NCI-H774 (cell line): ENCODE measurements at regions not wholly inside any gene's neighbourhood (a gene's known extent, or its start where the extent isn't known, plus 50 kb on each side); places are given as distances from the start of the nearest gene placed in this dataset.

Experiments used
- DNase-seq: peaks from one replicate; lab custom pipeline; 2025; lab: John Stamatoyannopoulos, UW

- no peak for DNase-seq
These were observed 83.1 kb upstream of the RASGRP1 start for GRCh38 chr15:38647683-38648082.

DNA sequence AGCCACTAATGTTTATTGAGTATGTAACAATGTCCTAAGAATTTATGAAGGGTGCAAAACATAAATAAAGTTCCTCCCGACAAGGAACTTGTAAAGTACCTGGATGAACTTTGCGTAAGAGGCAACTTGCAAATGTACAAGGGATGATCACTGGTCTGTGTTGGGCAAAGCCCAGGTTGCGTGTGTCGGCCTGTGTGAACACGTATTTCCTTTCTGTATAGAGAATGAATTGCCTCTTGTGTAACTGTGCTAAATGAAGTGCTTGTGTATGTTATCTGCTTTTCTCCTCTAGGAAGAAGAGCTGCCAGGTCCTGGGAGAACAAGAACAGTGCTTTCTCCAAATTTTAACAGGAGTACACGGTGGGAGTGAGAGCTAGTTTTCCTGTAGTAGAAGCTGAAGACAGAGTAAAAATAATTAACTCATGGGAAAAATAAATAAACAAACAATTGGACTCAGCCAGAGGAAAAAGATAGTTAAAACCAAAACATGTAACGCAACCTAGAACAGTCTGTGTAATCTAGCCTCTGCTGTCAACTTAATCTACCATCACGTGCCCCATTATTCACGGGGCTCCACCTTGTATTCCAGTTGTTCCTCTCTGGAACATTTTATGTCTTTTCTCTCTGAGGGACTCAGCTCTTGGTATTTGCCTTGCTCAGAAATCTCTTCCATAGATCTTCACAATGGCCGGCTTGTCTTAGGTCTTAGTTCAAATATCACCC, 83.7 kb upstream of the RASGRP1 start:
- no peak for DNase-seq

DNA sequence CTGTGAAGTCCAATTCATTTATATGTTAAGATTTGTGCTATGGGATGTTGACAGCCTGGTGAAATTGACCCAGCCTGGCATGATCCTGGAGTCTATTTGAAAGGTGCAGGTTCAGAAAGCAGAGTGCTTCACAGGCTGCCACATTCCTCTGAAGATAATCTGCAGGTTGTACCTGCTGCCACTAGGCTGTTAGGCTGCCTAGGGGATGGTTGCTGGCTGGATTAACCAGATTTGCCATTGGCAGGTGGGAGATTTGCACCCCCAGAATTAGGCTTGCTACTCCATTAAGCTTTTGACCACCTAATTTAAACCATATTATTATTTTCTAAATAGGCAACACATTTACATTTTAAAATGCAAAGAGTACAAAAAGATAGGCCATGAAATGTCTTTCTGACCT, 85.8 kb upstream of the RASGRP1 start:
- DNase-seq, result no peak

DNA sequence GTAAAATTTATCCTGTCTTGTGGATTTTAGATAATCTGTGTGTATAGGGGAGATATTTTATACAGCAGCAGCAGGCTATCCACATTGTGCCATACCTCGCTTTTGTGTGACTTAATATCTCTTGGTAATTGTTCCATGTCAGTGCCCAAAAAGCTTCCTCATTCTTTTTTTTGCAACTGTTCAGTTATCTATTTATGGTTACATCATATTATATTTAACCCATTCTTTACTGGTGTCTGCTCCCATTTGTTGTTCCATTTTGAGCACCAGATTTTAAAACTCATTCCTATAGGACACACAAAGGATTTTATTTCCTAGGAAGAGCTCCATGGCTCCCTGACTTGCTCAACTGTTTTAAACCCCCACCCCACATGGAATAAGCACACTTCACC, 86.3 kb upstream of the RASGRP1 start:
- DNase-seq, result no peak

- DNase-seq, result no peak
These were observed 86.9 kb upstream of the RASGRP1 start for GRCh38 chr15:38651328-38652038.

DNA sequence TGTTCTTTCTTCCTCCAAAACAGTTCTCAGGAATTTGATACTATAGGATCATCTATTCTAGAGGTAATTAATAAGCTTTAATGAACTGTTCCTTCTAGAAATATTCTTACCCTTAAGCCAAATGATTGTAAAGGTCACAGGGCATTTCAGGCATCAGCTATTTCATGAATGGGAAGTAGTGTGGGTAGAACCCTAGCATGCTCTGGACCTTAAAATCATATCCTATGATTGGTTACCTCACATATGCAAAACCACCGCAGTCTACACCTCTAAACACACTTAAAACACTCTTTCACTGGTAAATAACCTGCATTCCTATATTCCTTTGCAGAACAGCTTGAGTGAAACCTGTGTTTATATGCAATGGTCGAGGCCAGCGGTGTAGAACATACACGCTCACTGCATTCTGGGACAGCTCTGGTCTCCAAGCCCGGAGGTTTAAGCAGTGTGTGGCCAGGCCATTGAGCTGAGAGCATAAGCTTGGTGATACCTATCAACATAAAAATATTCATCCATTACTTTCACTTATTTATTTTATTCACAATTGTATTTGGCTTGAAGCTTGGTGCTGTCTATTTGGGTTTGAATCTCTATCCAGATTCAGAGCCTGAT, 87.7 kb upstream of the RASGRP1 start:
- DNase-seq, result no peak

GRCh38 chr15:38652998-38653397, 88.4 kb upstream of the RASGRP1 start:
- no peak for DNase-seq

DNA sequence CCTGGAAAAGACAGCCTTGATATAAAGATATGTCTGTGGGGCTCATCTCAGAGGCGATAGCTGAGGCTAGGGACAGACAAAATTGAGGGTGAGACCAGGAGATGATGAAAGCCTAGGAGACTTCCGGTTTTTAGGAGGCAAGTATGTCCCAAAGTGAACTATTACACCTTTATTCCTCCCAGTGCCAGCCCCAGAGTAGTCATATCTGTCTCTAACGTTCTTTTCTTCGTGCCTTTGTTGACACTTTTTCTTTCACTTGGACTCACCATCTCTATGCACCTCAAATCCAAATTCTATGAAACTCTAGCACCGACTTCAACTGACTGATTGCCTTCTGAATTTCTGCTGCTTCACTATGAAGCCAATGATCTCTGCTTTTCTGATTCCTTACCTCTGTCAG, 93.8 kb upstream of the RASGRP1 start:
- no peak for DNase-seq

- no peak for DNase-seq
These were observed 96.1 kb upstream of the RASGRP1 start for GRCh38 chr15:38660738-38661137.

DNA sequence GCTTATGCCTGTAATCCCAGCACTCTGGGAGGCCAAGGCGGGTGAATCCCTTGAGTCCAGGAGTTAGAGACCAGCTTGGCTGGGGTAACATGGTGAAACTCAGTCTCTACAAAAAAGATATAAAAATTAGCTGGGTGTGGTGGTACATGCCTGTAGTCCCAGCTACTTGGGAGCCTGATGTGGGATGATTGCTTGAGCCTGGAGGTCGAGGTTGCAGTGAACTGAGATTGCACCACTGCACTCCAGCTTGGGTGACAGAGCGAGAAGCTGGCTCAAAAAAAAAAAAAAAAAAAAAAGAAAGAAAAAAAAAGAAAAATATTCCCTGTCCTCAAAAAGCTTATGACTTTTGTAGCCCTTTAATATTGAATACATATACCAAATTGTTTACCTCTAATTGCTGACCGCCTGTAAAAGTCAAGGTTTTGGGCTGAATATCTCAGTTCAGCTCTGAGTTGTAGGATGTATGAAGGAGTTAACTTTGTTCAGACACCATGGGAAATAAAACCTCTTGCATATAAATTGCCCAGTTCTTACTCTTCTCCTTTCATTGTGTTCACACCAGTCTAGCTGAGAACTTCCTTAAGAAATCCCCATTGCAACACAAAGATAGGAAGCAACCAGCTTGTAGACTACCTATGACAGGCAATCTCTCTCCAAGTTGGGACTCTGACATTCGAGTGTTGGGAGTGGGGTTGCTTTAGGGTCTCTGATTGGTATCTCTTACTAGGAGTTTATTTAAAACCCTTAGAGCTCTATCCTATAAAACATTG, 97.6 kb upstream of the RASGRP1 start:
- DNase-seq, result no peak

GRCh38 chr15:38662805-38663204, 98.2 kb upstream of the RASGRP1 start:
- no peak for DNase-seq

DNA sequence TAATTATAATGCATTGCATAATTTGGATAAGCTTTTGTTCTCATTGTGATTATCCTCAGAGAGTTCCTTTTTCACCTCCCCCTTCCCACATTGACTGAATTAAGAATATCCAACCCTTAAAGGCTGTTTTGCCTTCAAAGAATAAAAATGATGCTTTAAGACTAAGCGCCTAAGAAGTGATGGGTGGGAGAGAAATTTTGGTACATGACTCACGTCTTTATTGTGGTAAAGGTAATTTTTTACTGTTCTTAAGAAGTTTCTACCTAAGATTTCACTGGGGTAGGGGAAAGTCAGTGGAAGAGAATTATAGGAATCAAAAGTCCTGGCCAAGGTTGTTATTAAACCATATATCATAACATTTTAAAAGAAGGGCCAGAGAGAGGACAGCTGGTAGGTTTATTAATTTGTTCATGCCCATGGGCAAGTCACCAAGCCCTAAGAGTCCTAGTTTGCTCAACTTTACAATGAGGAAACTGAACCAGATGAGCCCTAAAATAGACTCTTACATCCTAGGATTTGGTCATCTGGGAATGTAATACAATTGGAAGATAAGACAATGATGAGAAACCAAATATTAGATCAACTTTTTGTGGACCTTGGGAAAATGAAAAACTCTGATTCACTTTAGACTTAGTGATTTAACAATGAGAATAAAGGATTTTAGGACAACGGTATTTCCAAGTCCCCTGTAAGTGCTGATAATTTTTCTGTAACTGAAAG, 101.1 kb upstream of the RASGRP1 start:
- DNase-seq, result no peak

- no peak for DNase-seq
These were observed 102.4 kb upstream of the RASGRP1 start for GRCh38 chr15:38666865-38667510.

GRCh38 chr15:38667890-38668850, 103.6 kb upstream of the RASGRP1 start:
- no peak for DNase-seq

GRCh38 chr15:38668898-38669391, 104.3 kb upstream of the RASGRP1 start:
- no peak for DNase-seq

- DNase-seq, result no peak
These were observed 105.8 kb upstream of the RASGRP1 start for GRCh38 chr15:38670128-38671005.

DNA sequence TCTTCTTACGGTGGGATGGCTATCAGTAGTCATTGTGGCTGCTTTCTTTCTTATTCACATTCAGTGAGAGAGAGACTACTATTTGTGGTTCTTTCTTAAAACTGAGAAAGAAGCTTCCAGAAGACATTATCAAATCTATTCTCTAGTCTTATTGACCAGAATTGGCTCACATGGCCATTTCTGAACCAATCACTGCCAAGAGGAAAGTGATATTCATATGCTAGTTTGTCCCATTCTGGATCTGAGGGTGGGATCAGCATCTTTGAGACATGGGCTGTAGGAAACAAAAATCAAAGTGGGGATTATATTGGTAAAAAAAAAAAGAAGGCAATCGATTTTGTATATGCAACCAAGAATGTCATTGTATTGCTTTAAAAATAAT, 106.4 kb upstream of the RASGRP1 start:
- no peak for DNase-seq

- no peak for DNase-seq
These were observed 107.2 kb upstream of the RASGRP1 start for GRCh38 chr15:38671675-38672254.

- no peak for DNase-seq
These were observed 107.7 kb upstream of the RASGRP1 start for GRCh38 chr15:38672273-38672672.
